Trophoblast cell (in vitro differentiated cells and primary cell): ENCODE measurements at regions not wholly inside any gene's neighbourhood (a gene's known extent, or its start where the extent isn't known, plus 50 kb on each side); places are given as distances from the start of the nearest gene placed in this dataset.
"Not testable (repeated sequence)": the region's sequence is repeated elsewhere in the genome, so short reads cannot be mapped to it uniquely, and the experiment has no call there.

Experiments used
- DNase-seq, 2 donors: peaks; one replicate each; pipeline ENCODE4 v3.0.0-alpha.2; 2016
- H2AFZ ChIP-seq: 2 replicates; pipeline ENCODE4 v1.6.1; 2013; ENCODE audit warnings: low read length, moderate library complexity, mild to moderate bottlenecking; ENCODE audit not compliant: insufficient read depth, poor library complexity
- H2AK5ac ChIP-seq: 2 replicates; pipeline ENCODE4 v1.6.1; 2013; ENCODE audit warnings: mild to moderate bottlenecking, low read length
- H2BK120ac ChIP-seq: 2 replicates; pipeline ENCODE4 v1.6.1; 2013; ENCODE audit warnings: low read length, mild to moderate bottlenecking, moderate library complexity; ENCODE audit not compliant: insufficient read depth, poor library complexity
- H2BK12ac ChIP-seq: 2 replicates; pipeline ENCODE4 v1.6.1; 2013; ENCODE audit warnings: mild to moderate bottlenecking, low read length, moderate library complexity
- H2BK5ac ChIP-seq: 2 replicates; pipeline ENCODE4 v1.6.1; 2013; ENCODE audit warnings: low read length, low read depth, moderate library complexity, mild to moderate bottlenecking; ENCODE audit not compliant: poor library complexity
- H3K14ac ChIP-seq: 2 replicates; pipeline ENCODE4 v1.6.1; 2013; ENCODE audit warnings: mild to moderate bottlenecking, low read length
- H3K18ac ChIP-seq: 2 replicates; pipeline ENCODE4 v1.6.1; 2013; ENCODE audit warnings: mild to moderate bottlenecking, low read length
- H3K23ac ChIP-seq: 2 replicates; pipeline ENCODE4 v1.6.1; 2013; ENCODE audit warnings: low read length
- H3K27ac ChIP-seq: 2 replicates; pipeline ENCODE4 v1.5.1; 2013; ENCODE audit warnings: low read depth, mild to moderate bottlenecking, inconsistent platforms, low read length, moderate library complexity
- H3K27me3 ChIP-seq: 2 replicates; pipeline ENCODE4 v1.6.1; 2013; ENCODE audit warnings: inconsistent platforms, mild to moderate bottlenecking, low read length, moderate library complexity; ENCODE audit not compliant: insufficient read depth
- H3K36me3 ChIP-seq, 2 experiments: 1 replicate in 1 of 2; 2 replicates in 1 of 2; pipeline ENCODE4 v1.6.1; 2013; ENCODE audit warnings: low read length in 2 of 2, mild to moderate bottlenecking in 2 of 2, moderate library complexity in 1 of 2; ENCODE audit not compliant: insufficient read depth in 2 of 2, control insufficient read depth in 1 of 2
- H3K4ac ChIP-seq: 2 replicates; pipeline ENCODE4 v1.6.1; 2013; ENCODE audit warnings: low read depth, mild to moderate bottlenecking, low read length, moderate library complexity
- H3K4me1 ChIP-seq, 2 experiments: 1 replicate in 1 of 2; 2 replicates in 1 of 2; pipeline ENCODE4 v1.6.1; 2013; ENCODE audit warnings: low read length in 2 of 2, mild to moderate bottlenecking in 2 of 2, moderate library complexity in 1 of 2; ENCODE audit not compliant: insufficient read depth in 2 of 2, control insufficient read depth in 1 of 2
- H3K4me2 ChIP-seq: 2 replicates; pipeline ENCODE4 v1.6.1; 2013; ENCODE audit warnings: inconsistent platforms, mild to moderate bottlenecking, low read length, moderate library complexity
- H3K4me3 ChIP-seq: 2 replicates; pipeline ENCODE4 v1.5.1; 2013; ENCODE audit warnings: mild to moderate bottlenecking, low read depth, low read length, inconsistent platforms
- H3K79me1 ChIP-seq: one replicate; pipeline ENCODE4 v1.6.1; 2013; ENCODE audit warnings: low read length
- H3K79me2 ChIP-seq: 2 replicates; pipeline ENCODE4 v1.6.1; 2013; ENCODE audit warnings: low read length, mild to moderate bottlenecking; ENCODE audit not compliant: control insufficient read depth, insufficient read depth, poor library complexity
- H3K9ac ChIP-seq: 2 replicates; pipeline ENCODE4 v1.6.1; 2013; ENCODE audit warnings: mild to moderate bottlenecking, low read length
- H3K9me3 ChIP-seq: 2 replicates; pipeline ENCODE4 v1.6.1; 2013; ENCODE audit warnings: low read depth, mild to moderate bottlenecking, control low read depth, inconsistent platforms, low read length; ENCODE audit not compliant: insufficient read depth
- H4K12ac ChIP-seq: 2 replicates; pipeline ENCODE4 v1.6.1; 2013; ENCODE audit warnings: low read depth, mild to moderate bottlenecking, low read length, moderate library complexity
- H4K8ac ChIP-seq: 2 replicates; pipeline ENCODE4 v1.6.1; 2013; ENCODE audit warnings: low read depth, mild to moderate bottlenecking, low read length, moderate library complexity
- H4K91ac ChIP-seq: one replicate; pipeline ENCODE4 v1.6.1; 2013; ENCODE audit warnings: low read depth, mild to moderate bottlenecking, low read length, moderate library complexity
- WGBS: extraction: QIAGEN DNeasy Blood & Tissue Kit; methylation state at CpG from one replicate; pipeline ENCODE4 v1.1.7; 2013; ENCODE audit warnings: missing lambda C conversion rate; ENCODE audit not compliant: insufficient read length, insufficient coverage; ENCODE audit errors: extremely low coverage; 5-methylcytosine and 5-hydroxymethylcytosine counted together

DNA sequence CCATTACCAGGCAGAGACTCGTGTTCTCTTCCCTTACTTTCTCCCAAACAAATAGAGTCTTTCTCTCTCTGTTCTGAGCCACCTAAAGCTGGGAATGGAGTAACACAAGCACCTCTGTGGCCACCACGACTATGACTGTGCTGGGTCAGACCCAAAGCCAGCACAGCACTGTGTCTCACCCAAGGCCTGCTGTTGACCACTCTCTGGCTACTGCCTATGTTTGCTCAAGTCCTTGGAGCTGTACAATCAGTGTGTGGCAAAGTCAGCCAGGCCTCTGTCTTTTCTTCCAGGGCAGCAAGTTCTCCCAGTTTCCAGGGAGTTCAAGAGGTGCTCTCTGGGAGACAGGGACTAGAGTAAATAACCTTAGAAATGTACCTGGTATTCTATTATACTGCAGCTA is 239.4 kb downstream of the FAM47A start:
- no peak overlapping the region for H3K4me2 ChIP-seq
- no CpG with 5 or more reads among the region's 2 CpGs for WGBS
- H2BK120ac ChIP-seq: no peak overlapping the region
- H3K4ac ChIP-seq: no peak overlapping the region
- H3K36me3 ChIP-seq: no peaks in the 10 kb centered on the region
- H4K91ac ChIP-seq: no peak overlapping the region
- no peak overlapping the region for H3K14ac ChIP-seq
- no peaks in the 10 kb centered on the region for H3K4me1 ChIP-seq
- no peak overlapping the region for H4K12ac ChIP-seq
- no peak for DNase-seq
- no peaks in the 10 kb centered on the region for H3K79me1 ChIP-seq
- no peak overlapping the region for H2BK12ac ChIP-seq
- no peaks in the 10 kb centered on the region for H3K27me3 ChIP-seq
- no peak overlapping the region for H4K8ac ChIP-seq
- H2BK5ac ChIP-seq: no peak overlapping the region
- H2AFZ ChIP-seq: no peak overlapping the region
- no peak overlapping the region for H3K4me3 ChIP-seq
- no peak overlapping the region for H2AK5ac ChIP-seq
- H3K18ac ChIP-seq: no peak overlapping the region
- H3K9me3 ChIP-seq: no peaks in the 10 kb centered on the region
- H3K23ac ChIP-seq: no peak overlapping the region
- H3K9ac ChIP-seq: no peak overlapping the region
- H3K79me2 ChIP-seq: no peaks in the 10 kb centered on the region
- no peak overlapping the region for H3K27ac ChIP-seq

DNA sequence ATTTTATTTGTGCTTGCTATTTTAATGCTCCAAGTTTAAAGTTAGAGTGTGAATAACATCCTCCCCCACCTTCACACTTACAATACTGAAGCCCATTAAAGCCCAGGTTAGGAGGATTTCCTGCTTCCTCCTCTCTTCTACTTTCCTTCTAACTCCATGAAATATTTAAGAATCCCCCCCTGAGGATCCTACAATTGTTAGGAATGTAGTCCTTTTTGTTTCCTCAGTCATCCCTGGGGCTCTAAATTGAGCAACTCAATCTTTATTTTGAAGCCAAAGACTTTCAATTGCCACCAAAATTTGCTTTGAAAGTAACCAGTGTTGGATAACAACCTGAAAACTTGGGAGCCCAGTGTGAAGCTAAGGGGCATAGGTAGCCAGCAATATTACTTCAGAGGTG is 276.9 kb downstream of the FAM47A start:
- no peak overlapping the region for H3K4ac ChIP-seq
- H2BK12ac ChIP-seq: no peak overlapping the region
- no peak for DNase-seq
- no peaks in the 10 kb centered on the region for H3K27me3 ChIP-seq
- no peaks in the 10 kb centered on the region for H3K4me1 ChIP-seq
- no peaks in the 10 kb centered on the region for H3K9me3 ChIP-seq
- H3K4me3 ChIP-seq: no peak overlapping the region
- H3K36me3 ChIP-seq: no peaks in the 10 kb centered on the region
- H3K23ac ChIP-seq: no peak overlapping the region
- no peak overlapping the region for H3K14ac ChIP-seq
- no peak overlapping the region for H2AFZ ChIP-seq
- H3K9ac ChIP-seq: no peak overlapping the region
- no peak overlapping the region for H2BK120ac ChIP-seq
- H3K18ac ChIP-seq: no peak overlapping the region
- no peak overlapping the region for H3K27ac ChIP-seq
- H4K91ac ChIP-seq: no peak overlapping the region
- H2AK5ac ChIP-seq: no peak overlapping the region
- no peak overlapping the region for H2BK5ac ChIP-seq
- H4K12ac ChIP-seq: no peak overlapping the region
- no peak overlapping the region for H4K8ac ChIP-seq
- no peak overlapping the region for H3K4me2 ChIP-seq
- no peaks in the 10 kb centered on the region for H3K79me2 ChIP-seq
- no peaks in the 10 kb centered on the region for H3K79me1 ChIP-seq

DNA sequence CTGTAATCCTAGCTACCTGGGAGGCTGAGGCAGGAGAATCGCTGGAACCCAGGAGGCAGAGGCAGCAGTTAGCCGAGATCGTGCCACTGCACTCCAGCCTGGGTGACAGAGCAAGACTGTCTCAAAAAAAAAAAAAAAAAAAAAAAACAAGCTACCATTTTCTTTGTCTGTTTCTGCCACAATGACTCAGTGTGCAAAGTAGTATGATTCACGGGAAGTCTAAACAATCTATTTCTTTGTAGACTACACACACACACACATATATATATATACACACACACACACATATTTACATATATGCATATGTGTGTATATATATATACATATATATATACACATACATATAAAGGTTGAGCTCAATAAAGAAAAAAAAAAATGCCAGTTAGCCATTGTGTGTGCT is 280.0 kb downstream of the FAM47A start:
- not testable (repeated sequence) for H3K23ac ChIP-seq, H4K8ac ChIP-seq

DNA sequence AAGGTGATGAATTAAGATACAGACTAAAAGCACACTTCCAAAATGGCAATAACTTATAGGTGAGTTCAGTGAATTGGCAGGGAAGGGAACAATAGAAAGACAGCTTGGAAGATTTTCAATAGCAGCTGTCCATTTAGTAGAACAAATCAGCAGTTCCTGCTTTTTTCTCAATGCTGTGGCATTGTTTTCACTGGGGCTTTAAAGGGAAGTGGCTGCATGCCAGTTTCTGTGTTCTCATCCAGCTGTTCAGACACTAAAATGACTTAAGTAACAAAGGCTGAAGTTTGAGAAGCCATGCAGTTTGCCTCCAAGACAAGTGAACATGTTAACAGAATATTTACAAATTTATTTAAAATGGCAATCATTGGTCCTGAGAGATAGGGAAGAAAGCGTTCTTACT is 291.9 kb downstream of the FAM47A start:
- H3K4me2 ChIP-seq: no peak overlapping the region
- no peak overlapping the region for H3K27ac ChIP-seq
- H3K9me3 ChIP-seq: no peaks in the 10 kb centered on the region
- H2AK5ac ChIP-seq: no peak overlapping the region
- H2BK12ac ChIP-seq: no peak overlapping the region
- no peak overlapping the region for H3K14ac ChIP-seq
- no peak overlapping the region for H2BK120ac ChIP-seq
- no peak overlapping the region for H3K4ac ChIP-seq
- no peak overlapping the region for H4K8ac ChIP-seq
- H3K79me2 ChIP-seq: no peaks in the 10 kb centered on the region
- H3K79me1 ChIP-seq: no peaks in the 10 kb centered on the region
- no peak overlapping the region for H4K91ac ChIP-seq
- no peak overlapping the region for H2AFZ ChIP-seq
- no peak overlapping the region for H3K18ac ChIP-seq
- H3K27me3 ChIP-seq: no peaks in the 10 kb centered on the region
- H4K12ac ChIP-seq: no peak overlapping the region
- no peak overlapping the region for H3K9ac ChIP-seq
- H3K4me1 ChIP-seq: no peaks in the 10 kb centered on the region
- no CpG with 5 or more reads among the region's 1 CpG for WGBS
- no peaks in the 10 kb centered on the region for H3K36me3 ChIP-seq
- no peak overlapping the region for H3K4me3 ChIP-seq
- DNase-seq: no peak
- H2BK5ac ChIP-seq: no peak overlapping the region
- no peak overlapping the region for H3K23ac ChIP-seq

More for the DNA sequence above, 280.0 kb downstream of the FAM47A start:
- not testable (repeated sequence) for H3K14ac ChIP-seq, H3K79me1 ChIP-seq, H4K12ac ChIP-seq, H4K91ac ChIP-seq, H2BK120ac ChIP-seq, H3K4me1 ChIP-seq, H3K4me2 ChIP-seq, H3K27ac ChIP-seq, H2AK5ac ChIP-seq, DNase-seq, H3K27me3 ChIP-seq, H3K9me3 ChIP-seq, H2BK12ac ChIP-seq, H2BK5ac ChIP-seq, H3K36me3 ChIP-seq, H3K18ac ChIP-seq, H2AFZ ChIP-seq, H3K9ac ChIP-seq, H3K4ac ChIP-seq, H3K4me3 ChIP-seq, H3K79me2 ChIP-seq
- no CpG with 5 or more reads among the region's 4 CpGs for WGBS

DNA sequence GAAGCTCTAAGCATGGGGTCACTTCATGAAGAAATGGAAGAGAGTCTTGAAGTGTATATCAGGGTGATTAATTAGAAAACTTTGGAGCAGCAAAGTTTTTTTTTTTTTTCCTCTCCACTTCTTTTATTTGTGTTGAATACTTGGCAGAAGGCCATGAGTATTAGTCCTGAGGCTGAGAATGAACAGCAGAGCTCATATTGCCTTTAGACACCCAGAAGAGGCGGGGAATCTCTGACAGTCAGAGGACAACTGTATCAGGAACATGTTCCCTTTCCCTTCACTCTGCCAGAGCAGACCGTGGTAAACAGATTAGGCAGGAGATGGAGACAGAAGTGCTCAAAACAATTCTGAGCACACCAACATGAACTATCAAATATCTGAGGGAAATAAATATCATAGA is 300.9 kb downstream of the FAM47A start:
- Histone ChIP-seq H3K4ac (no peak overlapping the region), H3K27me3 (no peaks in the 10 kb centered on the region), H4K12ac (no peak overlapping the region), H4K8ac (no peak overlapping the region), H3K4me3 (no peak overlapping the region), H3K4me2 (no peak overlapping the region), H3K36me3 (no peaks in the 10 kb centered on the region), H2BK120ac (no peak overlapping the region), H2AK5ac (no peak overlapping the region), H3K9me3 (no peaks in the 10 kb centered on the region), H3K9ac (no peak overlapping the region), H3K23ac (no peak overlapping the region), H3K18ac (no peak overlapping the region), H3K79me1 (no peaks in the 10 kb centered on the region), H3K79me2 (no peaks in the 10 kb centered on the region), H3K4me1 (peaks cover 0 to 3% of the 10 kb centered on the region in 2 experiments), H2BK12ac (no peak overlapping the region), H2AFZ (no peak overlapping the region), H4K91ac (no peak overlapping the region), H2BK5ac (no peak overlapping the region), H3K14ac (no peak overlapping the region), H3K27ac (no peak overlapping the region)
- DNase-seq: no peak
- WGBS: no CpG with 5 or more reads among the region's 2 CpGs
